AG04450 (cell line): ENCODE measurements at regions not wholly inside any gene's neighbourhood (a gene's known extent, or its start where the extent isn't known, plus 50 kb on each side); places are given as distances from the start of the nearest gene placed in this dataset.

Source experiments
- CTCF ChIA-PET: fragments of 300-600, 350-600 bp; formaldehyde crosslinking; extraction: SDS; loops from one replicate; lab custom pipeline; 2022; ENCODE audit warnings: antibody characterized with exemption, inconsistent platforms; lab: Charles Lee
- POLR2A ChIA-PET: fragments of 350-600 bp; formaldehyde crosslinking; extraction: SDS; loops from one replicate; lab custom pipeline; 2021; ENCODE audit warnings: antibody characterized with exemption, inconsistent platforms; lab: Yijun Ruan, JAX
- DNase-seq: peaks from one replicate; pipeline ENCODE4 v3.0.0-alpha.2; 2011; ENCODE audit warnings: low read depth, low spot score
- H3K27ac ChIP-seq: one replicate; pipeline ENCODE4 v1.5.1; 2012; ENCODE audit warnings: low read depth, low read length, control low read depth
- H3K27me3 ChIP-seq: one replicate; pipeline ENCODE4 v1.6.0; 2012; ENCODE audit warnings: low read length; ENCODE audit not compliant: control insufficient read depth, insufficient read depth
- H3K4me3 ChIP-seq: 2 replicates; pipeline ENCODE4 v1.5.1; 2011; ENCODE audit warnings: mild to moderate bottlenecking, low read depth, low read length, control low read depth
- H3K9me3 ChIP-seq: 2 replicates; pipeline ENCODE4 v1.5.1; 2012; ENCODE audit warnings: low read length; ENCODE audit not compliant: control insufficient read depth, insufficient read depth
- TF ChIP-seq, protein P1 (sequence below): IDR thresholded peaks from 2 replicates; pipeline ENCODE4 v1.5.1; 2011; ENCODE audit warnings: low read depth, low read length, control low read depth, inconsistent platforms

- CTCF ChIA-PET, result no interaction called here
Measured at GRCh38 chr15:87263871-87264270, 992.7 kb downstream of the NTRK3 start.

DNA sequence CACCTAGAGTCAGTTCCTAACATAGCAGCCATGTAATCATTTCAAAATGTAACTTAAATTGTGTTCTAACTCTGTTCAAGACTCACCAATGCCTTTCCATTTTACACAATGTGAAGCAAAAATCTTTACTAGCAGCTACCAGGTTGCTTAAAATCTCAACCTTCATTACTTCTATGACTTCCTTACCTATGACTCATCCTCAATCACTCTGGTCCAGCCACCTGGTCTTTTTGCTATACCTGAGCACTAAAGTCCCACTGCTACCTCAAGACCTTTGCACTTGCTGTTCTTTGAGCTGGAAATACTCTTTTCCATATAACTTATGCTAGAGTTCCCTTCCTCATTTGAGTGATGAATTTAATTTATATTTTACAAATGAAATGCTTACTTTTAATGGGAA is 993.2 kb downstream of the NTRK3 start:
- H3K27me3 ChIP-seq, result no peaks in the 10 kb centered on the region
- DNase-seq, result no peak
- ChIA-PET CTCF (no interaction called here), POLR2A (no interaction called here)
- TF ChIP-seq, protein P1, sequence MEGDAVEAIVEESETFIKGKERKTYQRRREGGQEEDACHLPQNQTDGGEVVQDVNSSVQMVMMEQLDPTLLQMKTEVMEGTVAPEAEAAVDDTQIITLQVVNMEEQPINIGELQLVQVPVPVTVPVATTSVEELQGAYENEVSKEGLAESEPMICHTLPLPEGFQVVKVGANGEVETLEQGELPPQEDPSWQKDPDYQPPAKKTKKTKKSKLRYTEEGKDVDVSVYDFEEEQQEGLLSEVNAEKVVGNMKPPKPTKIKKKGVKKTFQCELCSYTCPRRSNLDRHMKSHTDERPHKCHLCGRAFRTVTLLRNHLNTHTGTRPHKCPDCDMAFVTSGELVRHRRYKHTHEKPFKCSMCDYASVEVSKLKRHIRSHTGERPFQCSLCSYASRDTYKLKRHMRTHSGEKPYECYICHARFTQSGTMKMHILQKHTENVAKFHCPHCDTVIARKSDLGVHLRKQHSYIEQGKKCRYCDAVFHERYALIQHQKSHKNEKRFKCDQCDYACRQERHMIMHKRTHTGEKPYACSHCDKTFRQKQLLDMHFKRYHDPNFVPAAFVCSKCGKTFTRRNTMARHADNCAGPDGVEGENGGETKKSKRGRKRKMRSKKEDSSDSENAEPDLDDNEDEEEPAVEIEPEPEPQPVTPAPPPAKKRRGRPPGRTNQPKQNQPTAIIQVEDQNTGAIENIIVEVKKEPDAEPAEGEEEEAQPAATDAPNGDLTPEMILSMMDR, result no peak
- H3K9me3 ChIP-seq, result no peaks in the 10 kb centered on the region
- no peak overlapping the region for H3K4me3 ChIP-seq
- H3K27ac ChIP-seq, result no peak overlapping the region

More at GRCh38 chr15:87263871-87264270, 992.7 kb downstream of the NTRK3 start:
- no peak for DNase-seq
- no peaks in the 10 kb centered on the region for H3K9me3 ChIP-seq
- TF ChIP-seq, protein P1, result no peak
- no peak overlapping the region for H3K4me3 ChIP-seq
- no peaks in the 10 kb centered on the region for H3K27me3 ChIP-seq
- POLR2A ChIA-PET, result no interaction called here
- H3K27ac ChIP-seq, result no peak overlapping the region

DNA sequence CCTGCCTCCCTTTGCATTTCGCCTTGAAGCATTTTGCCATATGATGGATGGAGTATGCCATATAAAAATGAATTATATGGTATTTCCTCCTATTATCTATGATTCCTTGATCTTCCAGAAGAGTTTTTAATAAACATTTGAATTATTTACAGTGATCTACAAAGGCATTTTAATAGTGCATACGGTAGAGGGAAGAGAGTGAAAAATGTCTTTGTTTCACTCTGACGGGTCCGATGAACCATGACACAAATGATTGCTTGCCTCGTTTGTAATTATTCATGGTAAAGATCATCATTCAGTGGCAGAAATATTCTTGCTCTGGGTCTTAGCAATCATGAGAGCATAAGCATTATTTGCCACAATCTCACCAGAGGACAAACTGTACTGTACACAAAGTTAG is 1010.9 kb downstream of the NTRK3 start:
- CTCF ChIA-PET, result no interaction called here
- TF ChIP-seq, protein P1, result no peak
- Histone ChIP-seq H3K9me3 (no peaks in the 10 kb centered on the region), H3K4me3 (no peak overlapping the region), H3K27ac (no peak overlapping the region), H3K27me3 (no peaks in the 10 kb centered on the region)
- POLR2A ChIA-PET, result no interaction called here
- no peak for DNase-seq

GRCh38 chr15:87243474-87243873 is 1013.1 kb downstream of the NTRK3 start:
- ChIA-PET POLR2A (no interaction called here), CTCF (no interaction called here)
- H3K4me3 ChIP-seq, result no peak overlapping the region
- no peak overlapping the region for H3K27ac ChIP-seq
- TF ChIP-seq, protein P1, result no peak
- no peaks in the 10 kb centered on the region for H3K9me3 ChIP-seq
- DNase-seq, result no peak
- H3K27me3 ChIP-seq, result no peaks in the 10 kb centered on the region

GRCh38 chr15:87239582-87240230 is 1016.8 kb downstream of the NTRK3 start:
- Histone ChIP-seq H3K27ac (no peak overlapping the region), H3K9me3 (peaks cover 3% of the 10 kb centered on the region; the same call in 1 of the 2 replicates), H3K27me3 (no peaks in the 10 kb centered on the region), H3K4me3 (no peak overlapping the region)
- DNase-seq, result no peak
- TF ChIP-seq, protein P1, result no peak
- POLR2A ChIA-PET, result no interaction called here
- CTCF ChIA-PET, result no interaction called here
